Activated CD8-positive, alpha-beta T cell treated with anti-CD3 and anti-CD28 coated beads for 36 hours (primary cell): ENCODE measurements at regions not wholly inside any gene's neighbourhood (a gene's known extent, or its start where the extent isn't known, plus 50 kb on each side); places are given as distances from the start of the nearest gene placed in this dataset.

Experiments
- ATAC-seq: fragments of 200-7000 bp; cut with Tn5 transposase; one replicate; pipeline ENCODE4 v1.10.0; 2021; ENCODE audit warnings: mild to moderate bottlenecking, moderate library complexity
- CTCF ChIA-PET: fragments of 350-600 bp; sonication (Branson Sonifier 250); formaldehyde crosslinking; loops from one replicate; lab custom pipeline; 2021; ENCODE audit warnings: antibody characterized with exemption; lab: Charles Lee
- POLR2A ChIA-PET: fragments of 350-600 bp; sonication (Branson Sonifier 250); formaldehyde crosslinking; loops from one replicate; lab custom pipeline; 2021; ENCODE audit warnings: antibody characterized with exemption; lab: Charles Lee
- DNase-seq: peaks from one replicate; pipeline ENCODE4 v3.0.0-alpha.2; 2020
- H3K27ac Mint-ChIP-seq: one replicate; pipeline ENCODE4 v1.8.0; 2021; ENCODE audit warnings: mild to moderate bottlenecking, mixed read lengths
- H3K27me3 Mint-ChIP-seq: one replicate; pipeline ENCODE4 v1.8.0; 2021; ENCODE audit warnings: mixed read lengths
- H3K36me3 Mint-ChIP-seq: one replicate; pipeline ENCODE4 v1.8.0; 2021; ENCODE audit warnings: low read depth, mixed read lengths
- H3K4me1 Mint-ChIP-seq: one replicate; pipeline ENCODE4 v1.8.0; 2021; ENCODE audit warnings: low read depth, mixed read lengths
- H3K4me3 Mint-ChIP-seq: one replicate; pipeline ENCODE4 v1.8.0; 2021; ENCODE audit warnings: mild to moderate bottlenecking, moderate library complexity, mixed read lengths
- H3K9me3 Mint-ChIP-seq: one replicate; pipeline ENCODE4 v1.8.0; 2021; ENCODE audit warnings: mixed read lengths
- intact Hi-C: fragments of 100-400 bp; cut with micrococcal nuclease; formaldehyde crosslinking; loops from one replicate; pipeline ENCODE4 v1.10.0; 2022
- TF ChIP-seq, protein P1 (sequence below): fragments of 200-600 bp; IDR thresholded peaks from one replicate; pipeline ENCODE4 v1.8.0; 2022; ENCODE audit warnings: antibody characterized with exemption, mild to moderate bottlenecking

DNA sequence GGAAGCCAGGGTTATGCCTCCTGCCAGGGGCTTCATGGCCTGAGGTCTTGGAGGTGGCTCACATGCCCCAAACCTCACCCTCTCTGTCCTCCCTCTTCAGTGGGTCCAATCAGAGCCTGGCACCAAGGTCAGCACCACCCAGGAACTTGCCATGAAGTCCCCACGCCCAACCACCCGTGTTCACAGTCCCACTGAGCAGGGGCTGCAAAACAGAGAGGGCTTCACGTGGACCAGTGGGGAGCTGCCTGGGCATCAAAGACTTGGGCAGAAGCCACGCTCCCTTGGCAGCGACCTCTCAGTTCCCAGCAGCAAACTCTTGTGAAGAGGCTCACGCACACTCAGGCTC lies 425.8 kb upstream of the B3GAT1 start:
- Mint-ChIP-seq H3K9me3 (no peaks in the 10 kb centered on the region), H3K36me3 (no peaks in the 10 kb centered on the region), H3K4me3 (no peak overlapping the region), H3K27ac (no peak overlapping the region), H3K4me1 (no peaks in the 10 kb centered on the region), H3K27me3 (peaks cover 8% of the 10 kb centered on the region)
- CTCF ChIA-PET, result interaction anchor here (1.1 kb wide), 1 partner anchor 30 kb away, joined by 3 read pairs; no protein-coding TSS in a partner anchor
- ATAC-seq, result no peak
- intact Hi-C loops, result no loop called here
- TF ChIP-seq, protein P1, sequence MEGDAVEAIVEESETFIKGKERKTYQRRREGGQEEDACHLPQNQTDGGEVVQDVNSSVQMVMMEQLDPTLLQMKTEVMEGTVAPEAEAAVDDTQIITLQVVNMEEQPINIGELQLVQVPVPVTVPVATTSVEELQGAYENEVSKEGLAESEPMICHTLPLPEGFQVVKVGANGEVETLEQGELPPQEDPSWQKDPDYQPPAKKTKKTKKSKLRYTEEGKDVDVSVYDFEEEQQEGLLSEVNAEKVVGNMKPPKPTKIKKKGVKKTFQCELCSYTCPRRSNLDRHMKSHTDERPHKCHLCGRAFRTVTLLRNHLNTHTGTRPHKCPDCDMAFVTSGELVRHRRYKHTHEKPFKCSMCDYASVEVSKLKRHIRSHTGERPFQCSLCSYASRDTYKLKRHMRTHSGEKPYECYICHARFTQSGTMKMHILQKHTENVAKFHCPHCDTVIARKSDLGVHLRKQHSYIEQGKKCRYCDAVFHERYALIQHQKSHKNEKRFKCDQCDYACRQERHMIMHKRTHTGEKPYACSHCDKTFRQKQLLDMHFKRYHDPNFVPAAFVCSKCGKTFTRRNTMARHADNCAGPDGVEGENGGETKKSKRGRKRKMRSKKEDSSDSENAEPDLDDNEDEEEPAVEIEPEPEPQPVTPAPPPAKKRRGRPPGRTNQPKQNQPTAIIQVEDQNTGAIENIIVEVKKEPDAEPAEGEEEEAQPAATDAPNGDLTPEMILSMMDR, result no peak
- DNase-seq, result no peak
- POLR2A ChIA-PET, result no interaction called here

DNA sequence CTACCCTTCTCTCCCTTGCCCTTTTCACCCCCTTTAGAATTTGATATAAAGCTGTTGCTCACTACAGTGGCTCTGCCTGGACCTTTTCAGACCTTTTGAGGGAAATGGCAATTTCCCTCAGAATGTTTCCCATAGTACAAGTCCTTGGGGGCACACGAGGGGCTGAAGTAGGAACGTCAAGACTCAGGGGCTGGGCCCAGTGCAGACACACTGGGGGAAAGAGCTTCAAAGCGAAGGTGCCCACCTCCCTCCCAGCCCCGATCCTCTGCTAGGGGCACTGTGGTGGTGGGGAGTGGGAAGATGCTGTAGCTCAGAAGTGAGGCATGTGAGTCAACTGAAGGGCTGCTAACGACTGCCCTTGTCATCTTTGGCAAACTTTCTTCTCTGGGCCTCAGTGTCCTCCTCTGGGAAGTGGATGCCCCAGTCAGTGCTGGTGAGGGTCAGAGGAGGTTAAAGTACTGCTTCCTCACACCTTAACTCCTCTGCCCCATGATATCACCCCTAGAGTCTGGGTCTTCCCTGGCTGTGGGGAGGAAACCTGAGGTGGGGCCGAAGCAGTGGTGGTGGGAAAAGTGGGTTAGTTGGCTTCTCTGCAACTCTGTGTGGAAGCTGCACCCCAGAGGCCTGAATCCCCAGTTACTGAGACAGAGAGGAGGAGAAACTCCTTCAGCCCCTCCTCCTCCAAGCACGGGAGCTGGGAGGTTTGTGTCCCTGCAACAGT lies 425.3 kb upstream of the B3GAT1 start:
- TF ChIP-seq, protein P1, result no peak

DNA sequence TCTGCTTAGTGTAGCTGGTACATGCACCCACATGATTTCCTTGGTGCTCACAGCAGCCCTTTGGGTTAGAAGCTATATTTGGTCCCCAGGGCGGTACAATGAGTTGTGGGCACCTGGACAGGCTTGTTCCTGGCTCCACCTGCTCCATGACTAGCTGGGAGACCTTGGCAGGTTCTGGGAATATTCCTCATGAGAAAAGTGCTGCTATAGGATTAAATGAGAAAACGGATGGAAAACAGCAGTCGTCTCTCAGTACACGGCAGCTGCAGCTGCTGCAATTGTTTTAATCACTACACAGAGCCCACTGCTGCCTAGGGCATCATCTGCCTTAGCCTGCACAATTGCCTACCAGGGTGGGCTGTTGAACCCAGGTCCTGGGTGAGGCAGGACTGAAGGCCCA lies 424.5 kb upstream of the B3GAT1 start:
- POLR2A ChIA-PET, result no interaction called here
- intact Hi-C loops, result no loop called here
- Mint-ChIP-seq H3K36me3 (no peaks in the 10 kb centered on the region), H3K9me3 (no peaks in the 10 kb centered on the region), H3K27me3 (peaks cover 6% of the 10 kb centered on the region), H3K27ac (no peak overlapping the region), H3K4me3 (no peak overlapping the region), H3K4me1 (no peaks in the 10 kb centered on the region)
- ATAC-seq (no peak), DNase-seq (no peak)
- TF ChIP-seq, protein P1, result no peak
- CTCF ChIA-PET, result interaction anchor here (0.6 to 1.1 kb wide), 2 partner anchors 32 to 46 kb away, joined by 3 read pairs; no protein-coding TSS in a partner anchor

More for the DNA sequence above, 425.3 kb upstream of the B3GAT1 start:
- ChIA-PET POLR2A (no interaction called here), CTCF (interaction anchor here (1.1 kb wide), 1 partner anchor 31 kb away, joined by 3 read pairs; no protein-coding TSS in a partner anchor)
- H3K4me1 Mint-ChIP-seq, result no peaks in the 10 kb centered on the region
- no peaks in the 10 kb centered on the region for H3K36me3 Mint-ChIP-seq
- no peak for DNase-seq
- ATAC-seq, result no peak
- peaks cover 8% of the 10 kb centered on the region for H3K27me3 Mint-ChIP-seq
- no peaks in the 10 kb centered on the region for H3K9me3 Mint-ChIP-seq
- intact Hi-C loops, result no loop called here
- H3K27ac Mint-ChIP-seq, result no peak overlapping the region
- no peak overlapping the region for H3K4me3 Mint-ChIP-seq

- Mint-ChIP-seq H3K27ac (no peak overlapping the region), H3K9me3 (no peaks in the 10 kb centered on the region), H3K4me3 (no peak overlapping the region), H3K27me3 (peaks cover 6% of the 10 kb centered on the region), H3K36me3 (no peaks in the 10 kb centered on the region), H3K4me1 (no peaks in the 10 kb centered on the region)
- intact Hi-C loops, result no loop called here
- DNase-seq, result no peak
- TF ChIP-seq, protein P1, result no peak
- CTCF ChIA-PET, result interaction anchor here (2.1 kb wide), 1 partner anchor 33 kb away, joined by 5 read pairs; no protein-coding TSS in a partner anchor
- no peak for ATAC-seq
- POLR2A ChIA-PET, result no interaction called here
Observed at GRCh38 chr11:134835561-134835960, 423.5 kb upstream of the B3GAT1 start.

GRCh38 chr11:134830312-134830711 lies 418.3 kb upstream of the B3GAT1 start:
- Mint-ChIP-seq H3K36me3 (no peaks in the 10 kb centered on the region), H3K4me3 (no peak overlapping the region), H3K27me3 (peaks cover 11% of the 10 kb centered on the region), H3K27ac (no peak overlapping the region), H3K9me3 (peaks cover 2% of the 10 kb centered on the region), H3K4me1 (no peaks in the 10 kb centered on the region)
- intact Hi-C loops, result no loop called here
- POLR2A ChIA-PET, result no interaction called here
- TF ChIP-seq, protein P1, result no peak
- ATAC-seq (no peak), DNase-seq (no peak)
- CTCF ChIA-PET, result interaction anchor here (0.9 kb wide), 1 partner anchor 42 kb away, joined by 3 read pairs; no protein-coding TSS in a partner anchor
